ENCODE measurements at regions not wholly inside any gene's neighbourhood (a gene's known extent, or its start where the extent isn't known, plus 50 kb on each side); places are given as distances from the start of the nearest gene placed in this dataset.

DNA sequence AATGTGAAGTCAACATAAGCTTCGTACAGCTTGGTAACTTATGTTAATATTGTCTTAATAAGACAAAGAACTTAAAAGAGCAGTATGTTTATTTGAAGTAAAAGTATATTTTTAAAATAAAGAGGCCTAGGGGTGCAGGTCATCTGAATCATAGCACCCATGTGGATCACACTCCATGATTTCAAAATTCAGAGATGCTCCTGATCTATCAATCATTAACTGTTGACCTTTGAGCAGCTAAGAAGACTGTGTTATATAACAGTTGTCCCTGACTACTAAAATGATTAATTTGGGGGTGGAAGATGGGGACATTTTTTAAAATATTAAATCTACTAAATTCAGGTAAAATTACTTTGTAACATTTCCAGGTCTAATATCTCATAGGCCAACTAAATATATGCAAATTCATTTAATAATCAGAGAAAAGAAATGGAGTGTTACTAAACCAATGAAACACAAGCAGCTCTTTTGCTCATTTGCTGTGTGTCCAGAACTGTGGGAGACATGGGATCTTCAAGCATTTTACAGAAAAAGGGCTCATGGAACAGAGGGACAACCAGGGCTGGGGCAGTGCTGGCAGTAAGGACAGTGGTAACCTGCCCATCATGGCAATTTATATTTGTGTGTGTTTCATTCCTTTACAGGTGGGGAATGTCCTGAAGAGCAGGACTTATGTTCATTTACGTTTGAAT, 120.7 kb upstream of the PCED1B start:
- TF ChIP-seq POLR2AphosphoS5 (IDR thresholded peaks at IDR 0.05; ENCODE audit: low read depth, low read length) = no peak
- TF ChIP-seq POLR2A (IDR thresholded peaks at IDR 0.05; ENCODE audit: low read depth, low read length) = no peak
- TF ChIP-seq SPI1 (IDR thresholded peaks at IDR 0.05; ENCODE audit: low read depth, low read length) = no peak
- no peak for TF ChIP-seq PAX5 (IDR thresholded peaks at IDR 0.05; ENCODE audit: insufficient read depth, low read length, severe bottlenecking)

All from GM12891 (cell line).